SK-N-SH treated with all-trans-retinoic acid at 6 μM for 48 hours (cell line): ENCODE measurements at regions not wholly inside any gene's neighbourhood (a gene's known extent, or its start where the extent isn't known, plus 50 kb on each side); places are given as distances from the start of the nearest gene placed in this dataset.

Experiments used
- ARNTL ChIP-seq: fragments of 450-650 bp; formaldehyde crosslinking; IDR thresholded peaks from 2 replicates; pipeline ENCODE4 v1.5.0; 2020; ENCODE audit warnings: low read depth, mild to moderate bottlenecking, moderate library complexity, borderline replicate concordance
- TF ChIP-seq, protein P1 (sequence below): fragments of 250-450 bp; sonication (Bioruptor Pico); IDR thresholded peaks from 2 replicates; pipeline ENCODE4 v1.8.0; 2021; ENCODE audit warnings: low read depth, mild to moderate bottlenecking, moderate library complexity, borderline replicate concordance

GRCh38 chr16:52976539-52977167 is 76.0 kb downstream of the CHD9NB start:
- TF ChIP-seq ARNTL (CRISPR knock-in tag): no peak
- TF ChIP-seq, protein P1, sequence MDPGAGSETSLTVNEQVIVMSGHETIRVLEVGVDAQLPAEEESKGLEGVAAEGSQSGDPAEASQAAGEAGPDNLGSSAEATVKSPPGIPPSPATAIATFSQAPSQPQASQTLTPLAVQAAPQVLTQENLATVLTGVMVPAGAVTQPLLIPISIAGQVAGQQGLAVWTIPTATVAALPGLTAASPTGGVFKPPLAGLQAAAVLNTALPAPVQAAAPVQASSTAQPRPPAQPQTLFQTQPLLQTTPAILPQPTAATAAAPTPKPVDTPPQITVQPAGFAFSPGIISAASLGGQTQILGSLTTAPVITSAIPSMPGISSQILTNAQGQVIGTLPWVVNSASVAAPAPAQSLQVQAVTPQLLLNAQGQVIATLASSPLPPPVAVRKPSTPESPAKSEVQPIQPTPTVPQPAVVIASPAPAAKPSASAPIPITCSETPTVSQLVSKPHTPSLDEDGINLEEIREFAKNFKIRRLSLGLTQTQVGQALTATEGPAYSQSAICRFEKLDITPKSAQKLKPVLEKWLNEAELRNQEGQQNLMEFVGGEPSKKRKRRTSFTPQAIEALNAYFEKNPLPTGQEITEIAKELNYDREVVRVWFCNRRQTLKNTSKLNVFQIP (CRISPR knock-in tag): no peak
